Right cardiac atrium (tissue), 5 donors: ENCODE measurements at regions not wholly inside any gene's neighbourhood (a gene's known extent, or its start where the extent isn't known, plus 50 kb on each side); places are given as distances from the start of the nearest gene placed in this dataset.

Experiments
- ATAC-seq, 2 donors: fragments of 200-7000 bp; cut with Tn5 transposase; one replicate each; pipeline versions ENCODE4 v1.8.0 to v1.9.1; 2020; ENCODE audit warnings: moderate library complexity in 2 of 2, mild to moderate bottlenecking in 1 of 2
- DNase-seq, 3 donors: peaks; one replicate each; pipeline ENCODE4 v3.0.0-alpha.2; 2020
- H3K27ac ChIP-seq: one replicate; pipeline ENCODE4 v1.5.1; 2013; ENCODE audit warnings: mild to moderate bottlenecking, low read length, control low read depth, moderate library complexity
- H3K27me3 ChIP-seq: one replicate; pipeline ENCODE4 v1.6.1; 2013; ENCODE audit not compliant: control insufficient read depth, insufficient read depth
- H3K4me1 ChIP-seq: one replicate; pipeline ENCODE4 v1.6.1; 2013; ENCODE audit warnings: low read length; ENCODE audit not compliant: control insufficient read depth, insufficient read depth
- H3K4me3 ChIP-seq: one replicate; pipeline ENCODE4 v1.5.1; 2013; ENCODE audit warnings: low read length, control low read depth
- H3K9me3 ChIP-seq: one replicate; pipeline ENCODE4 v1.6.1; 2013; ENCODE audit warnings: low read length; ENCODE audit not compliant: control insufficient read depth
- WGBS: extraction: QIAGEN DNeasy Blood & Tissue Kit; methylation state at CpG from one replicate; pipeline ENCODE4 v1.1.7; 2013; 5-methylcytosine and 5-hydroxymethylcytosine counted together
- intact Hi-C, 4 donors: fragments of 100-400 bp; cut with DNase I; formaldehyde crosslinking; loops; one replicate each; pipeline versions ENCODE4 v1.11.0 to v1.14.0; 2022 to 2023
- donor health status: healthy with polysubstance abuse.
- donor health status: DM: no; HTN: yes; CAD: no.
- donor health status: DM: no; HTN: no; CAD: no.
- donor health status: DM: no; HTN: yes; CAD: no; lungs with severe emphysema.
- donor health status: DM: yes; HTN: yes; CAD: no.

- no peak overlapping the region for H3K27ac ChIP-seq
- WGBS = 43% methylated on average over 1 of the region's 1 CpG
- ATAC-seq (no peak), DNase-seq (no peak)
- peaks cover 3% of the 10 kb centered on the region for H3K9me3 ChIP-seq
- no peak overlapping the region for H3K4me3 ChIP-seq
- intact Hi-C loops = no loop called here
- no peaks in the 10 kb centered on the region for H3K4me1 ChIP-seq
- no peaks in the 10 kb centered on the region for H3K27me3 ChIP-seq
Observed at GRCh38 chr7:37633048-37633447, 50.5 kb upstream of the GPR141 start.
